Right atrium auricular region (tissue), 2 donors: ENCODE measurements at regions not wholly inside any gene's neighbourhood (a gene's known extent, or its start where the extent isn't known, plus 50 kb on each side); places are given as distances from the start of the nearest gene placed in this dataset.

Experiments used
- DNase-seq: peaks from one replicate; pipeline ENCODE4 v3.0.0-alpha.2; 2019; ENCODE audit warnings: low spot score
- H3K27ac ChIP-seq, 2 donors: fragments of 200-600 bp; sonication (generic); 1 replicate in 1 of 2; 2 replicates in 1 of 2; pipeline ENCODE4 v1.5.1; 2016 to 2019
- H3K27me3 ChIP-seq, 2 donors: fragments of 200-600 bp; sonication (generic); one replicate each; pipeline versions ENCODE4 v1.5.1 to v1.6.0; 2017 to 2019
- H3K36me3 ChIP-seq: fragments of 200-600 bp; sonication (generic); one replicate; pipeline ENCODE4 v1.5.1; 2016
- H3K4me1 ChIP-seq, 2 donors: fragments of 200-600 bp; sonication (generic); one replicate each; pipeline versions ENCODE4 v1.5.1 to v1.6.0; 2017 to 2019
- H3K4me3 ChIP-seq, 2 donors: fragments of 200-600 bp; sonication (generic); 1 replicate in 1 of 2; 2 replicates in 1 of 2; pipeline ENCODE4 v1.5.1; 2017 to 2019; ENCODE audit warnings: mild to moderate bottlenecking in 1 of 2, moderate library complexity in 1 of 2
- H3K9me3 ChIP-seq, 2 donors: fragments of 200-600 bp; sonication (generic); one replicate each; pipeline ENCODE4 v1.5.1; 2019
- CTCF ChIP-seq, 2 donors: fragments of 200-600 bp; sonication (generic); IDR thresholded peaks; one replicate each; pipeline ENCODE4 v1.5.1; 2019; ENCODE audit warnings: antibody characterized with exemption in 2 of 2

DNA sequence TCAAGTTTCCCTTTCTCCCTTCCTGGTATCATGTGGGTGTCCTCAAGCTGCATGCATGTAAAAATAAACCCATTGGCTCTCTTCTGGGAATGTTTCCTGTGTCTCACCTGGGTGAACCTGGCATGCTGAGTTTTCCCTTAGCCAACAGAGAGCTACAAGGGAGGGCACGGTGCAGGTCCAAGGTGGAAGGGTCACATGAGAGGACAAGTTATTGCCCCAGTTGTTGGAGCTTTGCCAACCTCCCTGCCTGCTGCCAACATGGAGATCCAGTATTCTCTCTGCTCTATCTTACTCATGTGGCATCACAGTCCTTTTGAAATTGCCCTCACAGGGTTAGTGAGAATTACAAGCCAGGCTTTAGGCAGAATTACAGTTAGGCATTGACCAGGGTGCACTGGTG lies 196.1 kb upstream of the GYPA start:
- no peak overlapping the region for H3K4me3 ChIP-seq
- no peak for DNase-seq
- no peaks in the 10 kb centered on the region for H3K27me3 ChIP-seq
- no peaks in the 10 kb centered on the region for H3K4me1 ChIP-seq
- H3K36me3 ChIP-seq = no peaks in the 10 kb centered on the region
- TF ChIP-seq CTCF (IDR thresholded peaks at IDR 0.05) = no peak
- no peaks in the 10 kb centered on the region for H3K9me3 ChIP-seq
- H3K27ac ChIP-seq = no peak overlapping the region

- no peak for TF ChIP-seq CTCF (IDR thresholded peaks at IDR 0.05)
- no peaks in the 10 kb centered on the region for H3K27me3 ChIP-seq
- DNase-seq = no peak
These were observed 197.6 kb upstream of the GYPA start for GRCh38 chr4:144338148-144338547.

DNA sequence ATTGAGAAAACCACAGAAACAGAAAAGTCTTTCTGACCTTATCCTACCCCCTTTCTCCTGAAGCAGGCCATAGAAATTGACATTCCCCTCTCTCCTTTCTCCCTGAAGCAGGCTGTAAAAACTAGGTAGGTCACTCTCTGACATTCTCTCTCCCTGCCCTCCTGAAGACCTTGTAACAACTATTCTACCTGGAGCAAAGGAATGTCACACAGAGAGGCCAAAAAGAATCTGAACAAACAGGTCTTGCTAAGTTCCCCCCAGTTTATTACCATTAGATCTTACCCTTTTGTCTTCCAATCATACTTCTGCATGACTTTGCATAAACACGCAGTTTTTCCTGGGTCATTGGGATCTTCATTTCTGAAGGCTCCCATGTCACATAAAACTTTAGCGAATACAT lies 198.3 kb upstream of the GYPA start:
- no peak for TF ChIP-seq CTCF (IDR thresholded peaks at IDR 0.05)
- Histone ChIP-seq H3K27me3 (no peaks in the 10 kb centered on the region), H3K36me3 (no peaks in the 10 kb centered on the region), H3K27ac (no peak overlapping the region), H3K4me1 (no peaks in the 10 kb centered on the region), H3K4me3 (no peak overlapping the region), H3K9me3 (no peaks in the 10 kb centered on the region)
- no peak for DNase-seq

More at GRCh38 chr4:144338148-144338547, 197.6 kb upstream of the GYPA start:
- H3K9me3 ChIP-seq = no peaks in the 10 kb centered on the region
- H3K4me3 ChIP-seq = no peak overlapping the region
- no peaks in the 10 kb centered on the region for H3K36me3 ChIP-seq
- no peak overlapping the region for H3K27ac ChIP-seq
- no peaks in the 10 kb centered on the region for H3K4me1 ChIP-seq

DNA sequence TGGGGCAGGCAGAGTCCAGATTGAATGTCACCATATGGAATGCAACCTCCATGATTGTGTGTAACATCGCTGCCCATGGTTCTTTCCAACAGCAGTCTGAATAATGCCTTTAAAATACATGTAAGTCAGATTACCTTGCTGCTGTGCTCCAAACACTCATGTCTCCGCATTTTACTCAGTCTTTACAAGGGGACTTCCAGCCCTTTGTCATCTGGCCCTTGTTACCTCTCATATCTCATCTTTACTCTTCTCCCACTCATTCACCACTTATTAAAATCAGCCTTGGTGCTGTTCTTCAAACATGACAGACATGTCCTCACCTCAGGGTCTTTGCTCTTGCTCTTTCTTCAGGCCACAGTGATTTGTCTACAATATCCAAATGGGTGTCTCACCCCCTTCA lies 200.4 kb upstream of the GYPA start:
- H3K4me3 ChIP-seq = no peak overlapping the region

GRCh38 chr4:144342949-144343760 lies 202.6 kb upstream of the GYPA start:
- no peaks in the 10 kb centered on the region for H3K36me3 ChIP-seq
- H3K4me1 ChIP-seq = no peaks in the 10 kb centered on the region
- H3K4me3 ChIP-seq = no peak overlapping the region
- no peak overlapping the region for H3K27ac ChIP-seq
- DNase-seq = no peak
- H3K27me3 ChIP-seq = no peaks in the 10 kb centered on the region
- H3K9me3 ChIP-seq = no peaks in the 10 kb centered on the region
- no peak for TF ChIP-seq CTCF (IDR thresholded peaks at IDR 0.05)

More for the DNA sequence above, 200.4 kb upstream of the GYPA start:
- DNase-seq = no peak
- Histone ChIP-seq H3K27me3 (no peaks in the 10 kb centered on the region), H3K27ac (no peak overlapping the region), H3K9me3 (no peaks in the 10 kb centered on the region), H3K4me1 (no peaks in the 10 kb centered on the region), H3K36me3 (no peaks in the 10 kb centered on the region)
- TF ChIP-seq CTCF (IDR thresholded peaks at IDR 0.05) = no peak

GRCh38 chr4:144347121-144347520 lies 206.6 kb upstream of the GYPA start:
- no peak for TF ChIP-seq CTCF (IDR thresholded peaks at IDR 0.05)
- H3K9me3 ChIP-seq = no peaks in the 10 kb centered on the region
- no peaks in the 10 kb centered on the region for H3K27me3 ChIP-seq
- H3K4me3 ChIP-seq = no peak overlapping the region
- H3K27ac ChIP-seq = no peak overlapping the region
- no peaks in the 10 kb centered on the region for H3K36me3 ChIP-seq
- no peak for DNase-seq
- H3K4me1 ChIP-seq = no peaks in the 10 kb centered on the region
